ENCODE measurements at regions not wholly inside any gene's neighbourhood (a gene's known extent, or its start where the extent isn't known, plus 50 kb on each side); places are given as distances from the start of the nearest gene placed in this dataset.

- TF ChIP-seq, protein P1, sequence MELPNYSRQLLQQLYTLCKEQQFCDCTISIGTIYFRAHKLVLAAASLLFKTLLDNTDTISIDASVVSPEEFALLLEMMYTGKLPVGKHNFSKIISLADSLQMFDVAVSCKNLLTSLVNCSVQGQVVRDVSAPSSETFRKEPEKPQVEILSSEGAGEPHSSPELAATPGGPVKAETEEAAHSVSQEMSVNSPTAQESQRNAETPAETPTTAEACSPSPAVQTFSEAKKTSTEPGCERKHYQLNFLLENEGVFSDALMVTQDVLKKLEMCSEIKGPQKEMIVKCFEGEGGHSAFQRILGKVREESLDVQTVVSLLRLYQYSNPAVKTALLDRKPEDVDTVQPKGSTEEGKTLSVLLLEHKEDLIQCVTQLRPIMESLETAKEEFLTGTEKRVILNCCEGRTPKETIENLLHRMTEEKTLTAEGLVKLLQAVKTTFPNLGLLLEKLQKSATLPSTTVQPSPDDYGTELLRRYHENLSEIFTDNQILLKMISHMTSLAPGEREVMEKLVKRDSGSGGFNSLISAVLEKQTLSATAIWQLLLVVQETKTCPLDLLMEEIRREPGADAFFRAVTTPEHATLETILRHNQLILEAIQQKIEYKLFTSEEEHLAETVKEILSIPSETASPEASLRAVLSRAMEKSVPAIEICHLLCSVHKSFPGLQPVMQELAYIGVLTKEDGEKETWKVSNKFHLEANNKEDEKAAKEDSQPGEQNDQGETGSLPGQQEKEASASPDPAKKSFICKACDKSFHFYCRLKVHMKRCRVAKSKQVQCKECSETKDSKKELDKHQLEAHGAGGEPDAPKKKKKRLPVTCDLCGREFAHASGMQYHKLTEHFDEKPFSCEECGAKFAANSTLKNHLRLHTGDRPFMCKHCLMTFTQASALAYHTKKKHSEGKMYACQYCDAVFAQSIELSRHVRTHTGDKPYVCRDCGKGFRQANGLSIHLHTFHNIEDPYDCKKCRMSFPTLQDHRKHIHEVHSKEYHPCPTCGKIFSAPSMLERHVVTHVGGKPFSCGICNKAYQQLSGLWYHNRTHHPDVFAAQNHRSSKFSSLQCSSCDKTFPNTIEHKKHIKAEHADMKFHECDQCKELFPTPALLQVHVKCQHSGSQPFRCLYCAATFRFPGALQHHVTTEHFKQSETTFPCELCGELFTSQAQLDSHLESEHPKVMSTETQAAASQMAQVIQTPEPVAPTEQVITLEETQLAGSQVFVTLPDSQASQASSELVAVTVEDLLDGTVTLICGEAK (IDR thresholded peaks at IDR 0.05), result peak; percentile 30; the same call in 1 of the 2 replicates
- TF ChIP-seq, protein P1 (CRISPR knock-in tag; IDR thresholded peaks at IDR 0.05), result no peak
- peak; percentile 7; the same call in 1 of the 2 replicates for TF ChIP-seq ZNF24 (IDR thresholded peaks at IDR 0.05)
- TF ChIP-seq HES1 (IDR thresholded peaks at IDR 0.05; ENCODE audit: low read depth), result peak; percentile 52; the same call in 1 of the 2 replicates
- TF ChIP-seq NKRF (IDR thresholded peaks at IDR 0.05; ENCODE audit: borderline replicate concordance), result no peak
- no peak for TF ChIP-seq SRSF9 (IDR thresholded peaks at IDR 0.05; ENCODE audit: borderline replicate concordance, low read depth, low read length)
- peak; percentile 46; the same call in 1 of the 2 replicates for TF ChIP-seq ETV1 (tag; conservative IDR thresholded peaks at IDR 0.05; ENCODE audit: low read depth)
- TF ChIP-seq IRF1 (CRISPR knock-in tag; IDR thresholded peaks at IDR 0.05; ENCODE audit: borderline replicate concordance), result no peak
- TF ChIP-seq MECOM (CRISPR knock-in tag; IDR thresholded peaks at IDR 0.05), result peak; percentile 69; the same call in 1 of the 2 replicates
- TF ChIP-seq RFX5 (IDR thresholded peaks at IDR 0.05; ENCODE audit: low read depth, low read length), result no peak
- TF ChIP-seq DPF2 (IDR thresholded peaks at IDR 0.05), result peak; percentile 99
Observed at GRCh38 chr6:11931296-11932035, 80.6 kb upstream of the HIVEP1 start (continued).

All from K562 (cell line).